BLaER1 (cell line): ENCODE measurements at regions not wholly inside any gene's neighbourhood (a gene's known extent, or its start where the extent isn't known, plus 50 kb on each side); places are given as distances from the start of the nearest gene placed in this dataset.
A peak's percentile ranks its signal among the peaks of the same experiment; 100 is the strongest.

Experiments
- H3K27ac ChIP-seq: shearing (Covaris generic); formaldehyde crosslinking; 2 replicates; pipeline ENCODE4 v1.8.1; 2022
- H3K27me3 ChIP-seq: shearing (Covaris generic); formaldehyde crosslinking; 2 replicates; pipeline ENCODE4 v1.8.1; 2022
- H3K36me3 ChIP-seq: shearing (Covaris generic); formaldehyde crosslinking; 2 replicates; pipeline ENCODE4 v1.8.1; 2022
- H3K4me1 ChIP-seq: shearing (Covaris generic); formaldehyde crosslinking; 2 replicates; pipeline ENCODE4 v1.8.1; 2022
- H3K4me2 ChIP-seq: shearing (Covaris generic); formaldehyde crosslinking; 2 replicates; pipeline ENCODE4 v1.8.1; 2022
- H3K4me3 ChIP-seq: shearing (Covaris generic); formaldehyde crosslinking; 2 replicates; pipeline ENCODE4 v1.8.1; 2022
- H3K9ac ChIP-seq: shearing (Covaris generic); formaldehyde crosslinking; 2 replicates; pipeline ENCODE4 v1.8.1; 2022
- H3K9me3 ChIP-seq: shearing (Covaris generic); formaldehyde crosslinking; 2 replicates; pipeline ENCODE4 v1.8.1; 2022
- H4K20me1 ChIP-seq: shearing (Covaris generic); formaldehyde crosslinking; 2 replicates; pipeline ENCODE4 v1.8.1; 2022
- Cebpa-rat ChIP-seq: shearing (Covaris generic); IDR thresholded peaks from 2 replicates; pipeline ENCODE4 v1.8.1; 2022

DNA sequence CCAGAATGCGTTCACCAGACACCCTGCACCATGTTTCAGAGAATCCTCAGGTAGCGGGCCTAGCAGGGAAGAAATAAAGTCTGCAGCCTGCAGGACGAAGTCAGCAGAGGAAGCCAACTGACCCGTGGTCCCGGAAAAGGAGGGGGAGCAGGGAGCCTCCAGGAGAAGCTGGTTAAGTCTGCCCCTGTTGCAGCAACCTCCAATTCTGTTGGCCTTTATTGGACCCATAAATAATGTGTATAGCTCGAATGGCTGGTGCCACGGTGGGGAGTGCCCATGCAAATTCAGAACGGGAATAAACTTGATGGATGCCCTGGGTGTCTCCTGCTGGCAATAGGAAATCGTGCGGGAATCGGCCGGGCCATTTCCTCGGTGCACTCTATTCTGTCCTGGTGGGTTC lies 254.1 kb downstream of the AJAP1 start:
- TF ChIP-seq Cebpa-rat = no peak
- no peak overlapping the region for H3K4me2 ChIP-seq
- H3K4me1 ChIP-seq = no peaks in the 10 kb centered on the region
- H3K9ac ChIP-seq = no peak overlapping the region
- no peaks in the 10 kb centered on the region for H3K9me3 ChIP-seq
- H3K27me3 ChIP-seq = no peaks in the 10 kb centered on the region
- H4K20me1 ChIP-seq = no peaks in the 10 kb centered on the region
- H3K27ac ChIP-seq = no peak overlapping the region
- H3K4me3 ChIP-seq = no peak overlapping the region
- H3K36me3 ChIP-seq = no peaks in the 10 kb centered on the region

DNA sequence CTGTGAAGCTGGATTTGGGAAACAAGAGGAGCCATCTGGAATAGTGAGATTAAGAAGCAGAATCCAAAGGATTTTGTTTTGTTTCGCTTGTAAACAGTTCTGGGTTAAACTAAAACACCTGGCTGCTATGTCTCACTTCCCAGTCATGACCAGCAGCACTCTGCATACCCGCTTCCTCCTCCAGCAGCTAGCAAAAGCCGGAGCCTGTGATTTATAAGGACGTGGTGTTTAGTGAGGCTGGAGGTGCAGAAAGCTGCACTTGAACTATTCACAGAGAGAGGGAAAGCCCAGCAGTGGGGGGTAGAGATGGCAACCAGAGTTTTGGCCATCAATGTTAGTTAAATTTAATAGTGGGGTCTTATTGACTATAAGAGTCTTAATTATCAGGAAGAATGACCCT lies 240.2 kb downstream of the AJAP1 start:
- Histone ChIP-seq H4K20me1 (no peaks in the 10 kb centered on the region), H3K36me3 (no peaks in the 10 kb centered on the region), H3K4me3 (no peak overlapping the region), H3K27ac (no peak overlapping the region), H3K9me3 (0 out of 2 replicates have a peak, but pooled peaks cover 5% of the 10 kb centered on the region), H3K4me1 (no peaks in the 10 kb centered on the region), H3K9ac (no peak overlapping the region), H3K4me2 (no peak overlapping the region), H3K27me3 (no peaks in the 10 kb centered on the region)
- TF ChIP-seq Cebpa-rat = no peak

DNA sequence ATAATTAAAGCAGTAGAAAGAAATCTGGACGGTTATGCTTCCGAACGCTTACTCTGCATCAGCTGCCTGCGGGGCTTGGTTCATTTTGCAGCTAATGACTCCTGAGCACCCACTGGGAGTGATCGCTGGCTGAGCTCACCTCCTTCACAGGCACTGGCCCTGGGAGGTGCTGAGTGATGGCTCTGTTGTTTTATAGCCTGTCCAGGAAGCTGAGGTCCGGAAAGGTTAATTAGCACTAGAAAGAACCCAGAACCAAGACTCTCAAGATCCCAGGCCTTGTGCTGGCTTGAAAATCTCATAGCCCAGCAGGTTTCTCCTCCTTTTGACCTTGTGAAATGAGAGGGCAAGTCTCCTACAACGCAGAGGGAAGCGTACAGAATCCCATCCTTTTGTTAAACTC lies 226.2 kb downstream of the AJAP1 start:
- Histone ChIP-seq H3K4me2 (no peak overlapping the region), H3K9ac (no peak overlapping the region), H3K4me3 (no peak overlapping the region), H3K27ac (no peak overlapping the region), H3K27me3 (no peaks in the 10 kb centered on the region), H3K4me1 (no peaks in the 10 kb centered on the region), H3K9me3 (no peaks in the 10 kb centered on the region), H3K36me3 (no peaks in the 10 kb centered on the region), H4K20me1 (no peaks in the 10 kb centered on the region)
- no peak for TF ChIP-seq Cebpa-rat

DNA sequence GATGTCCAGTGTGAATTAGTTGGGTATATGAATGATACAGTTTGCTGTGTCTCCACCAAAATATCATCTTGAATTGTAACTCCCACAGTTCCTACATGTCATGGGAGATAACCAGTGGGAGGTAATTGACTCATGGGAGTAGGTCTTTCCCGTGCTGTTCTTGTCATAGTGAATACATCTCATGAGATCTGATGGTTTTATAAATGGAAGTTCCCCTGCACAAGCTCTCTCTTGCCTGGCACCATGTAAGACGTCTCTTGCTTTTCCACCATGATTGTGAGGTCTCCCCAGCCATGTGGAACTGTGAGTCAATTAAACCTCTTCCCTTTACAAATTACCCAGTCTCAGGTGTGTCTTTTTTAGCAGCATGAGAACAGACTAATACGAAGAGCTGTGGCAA lies 223.0 kb downstream of the AJAP1 start:
- Histone ChIP-seq H3K27me3 (no peaks in the 10 kb centered on the region), H3K4me2 (no peak overlapping the region), H3K36me3 (no peaks in the 10 kb centered on the region), H4K20me1 (no peaks in the 10 kb centered on the region), H3K9ac (no peak overlapping the region), H3K9me3 (no peaks in the 10 kb centered on the region), H3K27ac (no peak overlapping the region), H3K4me3 (no peak overlapping the region), H3K4me1 (no peaks in the 10 kb centered on the region)
- no peak for TF ChIP-seq Cebpa-rat

DNA sequence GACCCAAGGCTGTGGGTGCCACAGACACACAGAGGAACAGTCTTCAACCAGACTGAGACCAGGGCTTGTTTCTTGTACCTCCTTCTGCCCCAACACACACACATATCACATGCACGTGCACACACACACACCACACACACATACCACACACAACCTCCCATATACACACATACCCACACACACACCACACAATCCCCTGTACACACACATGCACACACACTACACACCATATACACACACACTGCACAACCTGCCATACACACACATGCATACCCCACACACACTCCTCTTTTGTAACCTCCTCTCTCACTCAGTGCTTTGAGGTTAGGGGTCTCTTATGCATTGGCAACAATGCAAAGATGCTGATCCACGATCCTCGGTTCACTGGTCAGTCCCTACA lies 217.0 kb downstream of the AJAP1 start:
- TF ChIP-seq Cebpa-rat = no peak
- H3K9me3 ChIP-seq = no peaks in the 10 kb centered on the region
- no peak overlapping the region for H3K27ac ChIP-seq
- H3K27me3 ChIP-seq = no peaks in the 10 kb centered on the region
- no peaks in the 10 kb centered on the region for H3K36me3 ChIP-seq
- no peaks in the 10 kb centered on the region for H3K4me1 ChIP-seq
- H3K4me2 ChIP-seq = no peak overlapping the region
- H3K9ac ChIP-seq = no peak overlapping the region
- H3K4me3 ChIP-seq = no peak overlapping the region
- H4K20me1 ChIP-seq = no peaks in the 10 kb centered on the region

DNA sequence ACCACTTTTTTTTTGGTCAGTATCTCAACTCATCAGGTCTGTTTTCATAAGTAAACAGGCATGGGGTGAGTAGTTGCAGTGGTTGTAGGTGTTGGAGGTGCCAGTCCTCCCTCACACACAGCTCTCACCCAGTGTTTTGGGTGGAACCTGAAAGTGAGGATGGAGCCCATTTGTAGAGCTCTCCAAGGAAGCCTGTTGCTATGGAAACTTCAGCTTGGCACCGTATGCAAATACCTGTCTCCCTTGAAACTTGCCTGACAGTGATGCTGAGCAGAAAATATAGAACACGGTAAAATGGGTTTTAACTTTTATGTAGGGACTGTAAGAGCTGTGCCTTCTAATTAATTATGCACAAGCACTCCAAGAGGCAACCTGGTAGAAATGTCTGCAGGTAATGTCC lies 214.1 kb downstream of the AJAP1 start:
- Histone ChIP-seq H3K4me3 (no peak overlapping the region), H3K27ac (no peak overlapping the region), H3K4me1 (no peaks in the 10 kb centered on the region), H3K9me3 (no peaks in the 10 kb centered on the region), H4K20me1 (no peaks in the 10 kb centered on the region), H3K4me2 (no peak overlapping the region), H3K36me3 (no peaks in the 10 kb centered on the region), H3K27me3 (no peaks in the 10 kb centered on the region), H3K9ac (no peak overlapping the region)
- TF ChIP-seq Cebpa-rat = no peak

DNA sequence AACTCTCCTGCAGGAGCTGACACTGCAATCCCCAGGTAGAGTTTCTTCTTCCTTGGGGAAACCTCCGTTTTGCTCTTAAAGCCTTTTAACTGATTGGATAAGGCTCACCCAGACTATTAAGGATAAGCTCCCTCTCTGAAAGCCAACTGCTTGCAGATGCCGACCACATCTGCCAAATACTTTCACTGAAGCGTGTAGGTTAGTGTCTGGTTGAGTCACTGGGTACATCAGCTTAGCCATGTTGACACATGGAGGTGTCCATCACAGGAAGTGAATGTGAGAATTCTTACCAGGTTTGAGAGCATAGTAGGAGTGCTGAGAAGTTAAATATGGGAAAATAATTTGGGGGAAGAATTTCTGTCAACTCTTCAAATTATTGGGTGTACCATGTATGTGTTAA lies 202.0 kb downstream of the AJAP1 start:
- Histone ChIP-seq H3K9me3 (0 out of 2 replicates have a peak, but pooled peaks cover 6% of the 10 kb centered on the region), H3K27ac (no peak overlapping the region), H3K27me3 (no peaks in the 10 kb centered on the region), H3K9ac (no peak overlapping the region), H3K36me3 (no peaks in the 10 kb centered on the region), H3K4me1 (peaks cover 7% of the 10 kb centered on the region), H4K20me1 (no peaks in the 10 kb centered on the region), H3K4me2 (no peak overlapping the region), H3K4me3 (no peak overlapping the region)
- no peak for TF ChIP-seq Cebpa-rat

DNA sequence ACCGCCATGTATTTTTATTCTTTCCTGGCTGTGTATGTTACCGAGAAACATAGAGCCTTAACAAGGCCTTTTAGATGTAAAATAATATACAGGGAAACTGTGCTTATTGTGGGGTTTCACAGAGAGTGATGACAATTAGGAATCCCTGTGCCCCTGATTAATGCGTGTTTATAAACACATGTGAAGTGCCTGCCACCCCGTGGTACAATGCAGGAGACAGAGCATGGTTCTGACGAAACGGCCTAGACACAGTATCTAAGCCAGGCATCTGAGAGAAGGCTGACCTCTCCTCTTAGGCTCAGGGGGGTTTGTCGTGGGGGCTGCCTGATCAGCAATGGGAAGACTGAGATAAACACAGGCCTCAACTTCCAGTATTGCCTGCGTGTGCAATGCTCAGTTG lies 200.0 kb downstream of the AJAP1 start:
- Histone ChIP-seq H3K4me1 (peaks cover 10% of the 10 kb centered on the region), H3K4me2 (no peak overlapping the region), H3K27ac (no peak overlapping the region), H4K20me1 (no peaks in the 10 kb centered on the region), H3K36me3 (no peaks in the 10 kb centered on the region), H3K9me3 (peaks cover 16% of the 10 kb centered on the region), H3K9ac (no peak overlapping the region), H3K4me3 (no peak overlapping the region), H3K27me3 (no peaks in the 10 kb centered on the region)
- TF ChIP-seq Cebpa-rat = no peak

DNA sequence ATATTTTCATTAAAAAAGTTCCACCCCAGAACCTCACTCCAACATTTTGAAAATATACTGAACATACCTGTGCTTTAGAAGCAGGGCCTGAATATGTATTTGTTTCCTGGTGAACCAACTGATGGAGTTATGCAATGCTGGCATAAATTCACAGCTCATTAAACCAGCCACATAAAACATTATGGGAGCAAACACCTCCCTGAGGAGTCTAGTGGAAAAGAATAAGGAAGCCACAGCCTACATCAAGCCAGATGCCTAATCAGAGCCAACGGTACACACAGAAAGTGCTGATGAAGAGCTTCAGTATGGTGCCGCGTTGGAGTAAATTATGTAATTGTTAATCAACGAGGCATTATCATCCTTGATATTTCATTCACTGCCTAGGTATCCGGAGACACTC lies 199.5 kb downstream of the AJAP1 start:
- Histone ChIP-seq H4K20me1 (no peaks in the 10 kb centered on the region), H3K27ac (no peak overlapping the region), H3K27me3 (peaks cover 2% of the 10 kb centered on the region; the same call in 1 of the 2 replicates), H3K4me2 (no peak overlapping the region), H3K4me3 (no peak overlapping the region), H3K9me3 (peaks cover 16% of the 10 kb centered on the region), H3K9ac (no peak overlapping the region), H3K4me1 (peaks cover 10% of the 10 kb centered on the region), H3K36me3 (no peaks in the 10 kb centered on the region)
- TF ChIP-seq Cebpa-rat = no peak

DNA sequence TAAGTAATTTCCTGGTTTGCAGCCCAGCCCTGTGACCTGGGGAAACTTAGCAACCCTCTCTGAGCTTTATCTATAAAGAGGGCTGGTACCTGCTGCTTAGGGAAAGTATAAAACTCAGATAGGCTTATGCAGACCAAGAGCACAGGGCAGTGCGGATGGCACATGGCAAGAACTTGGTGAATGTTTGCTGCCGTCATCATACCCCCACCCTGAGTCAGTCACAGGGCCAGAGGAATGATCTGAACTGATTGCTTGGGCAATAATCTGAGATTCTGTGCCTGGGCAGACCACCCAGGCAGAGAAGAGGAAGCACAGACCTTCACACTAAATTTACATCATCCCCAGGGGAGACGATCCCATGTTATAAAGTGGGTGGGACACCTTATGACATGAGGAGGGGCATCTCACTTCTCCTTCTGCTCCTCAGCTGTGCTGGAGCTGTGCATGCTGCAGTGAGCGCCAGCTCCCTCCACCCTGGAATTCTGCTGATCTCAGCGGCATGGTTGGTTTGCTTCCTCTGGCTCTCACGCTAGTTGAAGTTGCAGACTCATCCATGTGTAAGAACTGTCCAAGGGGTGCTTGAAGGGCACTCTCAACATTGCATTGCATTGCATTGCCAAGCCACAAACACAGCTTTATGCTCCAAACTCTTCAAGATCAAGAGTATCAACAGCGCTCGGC lies 197.1 kb downstream of the AJAP1 start:
- Histone ChIP-seq H3K4me1 (peaks cover 27% of the 10 kb centered on the region), H3K9me3 (peaks cover 10% of the 10 kb centered on the region), H3K27ac (no peak overlapping the region), H3K9ac (no peak overlapping the region), H3K4me2 (peak overlapping the region; percentile 33), H3K36me3 (no peaks in the 10 kb centered on the region), H3K27me3 (peaks cover 7% of the 10 kb centered on the region; the same call in 1 of the 2 replicates), H4K20me1 (0 out of 2 replicates have a peak, but pooled peaks cover 13% of the 10 kb centered on the region), H3K4me3 (no peak overlapping the region)
- TF ChIP-seq Cebpa-rat = no peak

DNA sequence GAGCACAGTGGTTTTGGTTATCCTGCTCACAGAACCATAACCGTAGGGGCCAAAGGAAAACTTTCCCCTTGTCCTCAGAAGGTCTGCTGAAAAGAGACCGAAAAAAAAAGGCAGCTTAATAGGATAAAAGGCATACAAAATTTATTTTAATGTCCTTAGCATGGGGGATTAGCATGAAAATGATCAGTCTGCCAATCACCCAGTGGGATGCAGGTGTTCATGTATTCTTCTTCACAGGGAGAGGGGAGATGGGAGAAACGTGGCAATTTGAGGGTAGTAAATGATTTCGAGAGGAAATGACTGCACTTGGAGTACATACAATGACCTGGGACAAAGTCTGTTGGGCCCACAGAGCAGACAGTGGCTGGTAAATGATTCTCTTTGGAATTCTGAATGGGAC lies 194.0 kb downstream of the AJAP1 start:
- H3K4me1 ChIP-seq = peaks cover 27% of the 10 kb centered on the region
- 0 out of 2 replicates have a peak, but pooled peaks cover 13% of the 10 kb centered on the region for H4K20me1 ChIP-seq
- H3K4me3 ChIP-seq = no peak overlapping the region
- H3K36me3 ChIP-seq = no peaks in the 10 kb centered on the region
- no peak for TF ChIP-seq Cebpa-rat
- no peak overlapping the region for H3K9ac ChIP-seq
- H3K27me3 ChIP-seq = peaks cover 12% of the 10 kb centered on the region; the same call in 1 of the 2 replicates
- no peak overlapping the region for H3K27ac ChIP-seq
- peaks cover 10% of the 10 kb centered on the region for H3K9me3 ChIP-seq
- peak overlapping the region; percentile 55 for H3K4me2 ChIP-seq
